Prostate gland (tissue), 2 donors: ENCODE measurements at regions not wholly inside any gene's neighbourhood (a gene's known extent, or its start where the extent isn't known, plus 50 kb on each side); places are given as distances from the start of the nearest gene placed in this dataset.

Experiments used
- POLR2A ChIP-seq: fragments of 450-650 bp; IDR thresholded peaks from one replicate; pipeline ENCODE4 v1.6.1; 2016; ENCODE audit warnings: antibody characterized with exemption, mild to moderate bottlenecking
- TF ChIP-seq, protein P1 (sequence below), 4 experiments: fragments of 200-600 bp in 2 of 4; fragments of 450-650 bp in 2 of 4; sonication (generic) in 2 of 4; IDR thresholded peaks; 1 replicate in 3 of 4; 2 replicates in 1 of 4; pipeline ENCODE4 v1.5.1; 2016 to 2019; ENCODE audit warnings: antibody characterized with exemption in 4 of 4, mild to moderate bottlenecking in 2 of 4, moderate library complexity in 2 of 4

- TF ChIP-seq, protein P1, sequence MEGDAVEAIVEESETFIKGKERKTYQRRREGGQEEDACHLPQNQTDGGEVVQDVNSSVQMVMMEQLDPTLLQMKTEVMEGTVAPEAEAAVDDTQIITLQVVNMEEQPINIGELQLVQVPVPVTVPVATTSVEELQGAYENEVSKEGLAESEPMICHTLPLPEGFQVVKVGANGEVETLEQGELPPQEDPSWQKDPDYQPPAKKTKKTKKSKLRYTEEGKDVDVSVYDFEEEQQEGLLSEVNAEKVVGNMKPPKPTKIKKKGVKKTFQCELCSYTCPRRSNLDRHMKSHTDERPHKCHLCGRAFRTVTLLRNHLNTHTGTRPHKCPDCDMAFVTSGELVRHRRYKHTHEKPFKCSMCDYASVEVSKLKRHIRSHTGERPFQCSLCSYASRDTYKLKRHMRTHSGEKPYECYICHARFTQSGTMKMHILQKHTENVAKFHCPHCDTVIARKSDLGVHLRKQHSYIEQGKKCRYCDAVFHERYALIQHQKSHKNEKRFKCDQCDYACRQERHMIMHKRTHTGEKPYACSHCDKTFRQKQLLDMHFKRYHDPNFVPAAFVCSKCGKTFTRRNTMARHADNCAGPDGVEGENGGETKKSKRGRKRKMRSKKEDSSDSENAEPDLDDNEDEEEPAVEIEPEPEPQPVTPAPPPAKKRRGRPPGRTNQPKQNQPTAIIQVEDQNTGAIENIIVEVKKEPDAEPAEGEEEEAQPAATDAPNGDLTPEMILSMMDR (IDR thresholded peaks at IDR 0.05): no peak
- no peak for TF ChIP-seq POLR2A
Observed at GRCh38 chr10:111996103-111996502, 187.5 kb downstream of the GPAM start.
